Esophagus squamous epithelium (tissue), 5 donors: ENCODE measurements at regions not wholly inside any gene's neighbourhood (a gene's known extent, or its start where the extent isn't known, plus 50 kb on each side); places are given as distances from the start of the nearest gene placed in this dataset.

ENCODE experiments used
- DNase-seq: peaks from one replicate; lab custom pipeline; 2025; lab: John Stamatoyannopoulos, UW
- H3K27ac ChIP-seq, 4 donors: fragments of 200-600 bp; sonication (generic); one replicate each; pipeline ENCODE4 v1.5.1; 2016 to 2019; ENCODE audit warnings: mild to moderate bottlenecking in 1 of 4
- H3K27me3 ChIP-seq, 4 donors: fragments of 200-600 bp; sonication (generic); 1 replicate in 3 of 4; 2 replicates in 1 of 4; pipeline versions ENCODE4 v1.5.1 to v1.6.0; 2017 to 2021; ENCODE audit warnings: antibody characterized with exemption in 1 of 4
- H3K36me3 ChIP-seq, 3 donors: fragments of 200-600 bp; sonication (generic); one replicate each; pipeline ENCODE4 v1.5.1; 2016 to 2019
- H3K4me1 ChIP-seq, 3 donors: fragments of 200-600 bp; sonication (generic); one replicate each; pipeline ENCODE4 v1.5.1; 2017 to 2019
- H3K4me3 ChIP-seq, 4 donors: fragments of 200-600 bp; sonication (generic); 1 replicate in 3 of 4; 2 replicates in 1 of 4; pipeline ENCODE4 v1.5.1; 2016 to 2019; ENCODE audit warnings: mild to moderate bottlenecking in 2 of 4, moderate library complexity in 1 of 4
- H3K9me3 ChIP-seq, 3 donors: fragments of 200-600 bp; sonication (generic); one replicate each; pipeline ENCODE4 v1.5.1; 2016 to 2019
- POLR2A ChIP-seq, 4 donors: fragments of 450-650 bp; IDR thresholded peaks; one replicate each; pipeline ENCODE4 v1.6.1; 2017; ENCODE audit warnings: antibody characterized with exemption in 4 of 4, mild to moderate bottlenecking in 4 of 4, moderate library complexity in 3 of 4
- WGBS, 2 donors: methylation state at CpG; one replicate each; pipeline ENCODE4 v1.1.5; 2018; 5-methylcytosine and 5-hydroxymethylcytosine counted together
- intact Hi-C: fragments of 100-400 bp; cut with DNase I; formaldehyde crosslinking; loops from one replicate; pipeline ENCODE4 v1.15.0; 2022
- TF ChIP-seq, protein P1 (sequence below), 6 experiments: fragments of 450-650 bp in 4 of 6; fragments of 200-600 bp in 2 of 6; sonication (generic) in 2 of 6; IDR thresholded peaks; one replicate each; pipeline ENCODE4 v1.5.1; 2016 to 2019; ENCODE audit warnings: antibody characterized with exemption in 6 of 6, mild to moderate bottlenecking in 4 of 6, moderate library complexity in 4 of 6
- donor health status: DM: yes; HTN: yes; CAD: no.

DNA sequence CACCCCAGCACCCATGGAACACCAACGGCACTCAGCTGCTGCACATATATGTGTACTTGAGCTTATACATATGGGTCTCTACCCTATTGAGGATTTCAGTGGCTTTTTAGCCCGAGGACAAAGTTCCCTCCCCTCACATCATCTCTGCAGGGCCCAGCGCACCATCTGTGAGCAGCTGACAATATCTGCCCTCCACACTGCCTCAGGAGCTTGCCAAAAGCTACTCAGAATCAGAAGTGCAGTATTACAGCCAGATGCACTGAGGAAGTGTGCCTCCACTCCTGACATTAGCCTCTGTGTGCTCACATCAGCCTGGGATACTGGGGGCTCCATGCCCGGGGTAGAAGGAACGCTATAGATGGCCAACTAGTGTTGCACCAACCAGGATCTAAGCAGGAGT is 903.9 kb downstream of the UQCRFS1 start:
- TF ChIP-seq, protein P1, sequence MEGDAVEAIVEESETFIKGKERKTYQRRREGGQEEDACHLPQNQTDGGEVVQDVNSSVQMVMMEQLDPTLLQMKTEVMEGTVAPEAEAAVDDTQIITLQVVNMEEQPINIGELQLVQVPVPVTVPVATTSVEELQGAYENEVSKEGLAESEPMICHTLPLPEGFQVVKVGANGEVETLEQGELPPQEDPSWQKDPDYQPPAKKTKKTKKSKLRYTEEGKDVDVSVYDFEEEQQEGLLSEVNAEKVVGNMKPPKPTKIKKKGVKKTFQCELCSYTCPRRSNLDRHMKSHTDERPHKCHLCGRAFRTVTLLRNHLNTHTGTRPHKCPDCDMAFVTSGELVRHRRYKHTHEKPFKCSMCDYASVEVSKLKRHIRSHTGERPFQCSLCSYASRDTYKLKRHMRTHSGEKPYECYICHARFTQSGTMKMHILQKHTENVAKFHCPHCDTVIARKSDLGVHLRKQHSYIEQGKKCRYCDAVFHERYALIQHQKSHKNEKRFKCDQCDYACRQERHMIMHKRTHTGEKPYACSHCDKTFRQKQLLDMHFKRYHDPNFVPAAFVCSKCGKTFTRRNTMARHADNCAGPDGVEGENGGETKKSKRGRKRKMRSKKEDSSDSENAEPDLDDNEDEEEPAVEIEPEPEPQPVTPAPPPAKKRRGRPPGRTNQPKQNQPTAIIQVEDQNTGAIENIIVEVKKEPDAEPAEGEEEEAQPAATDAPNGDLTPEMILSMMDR (IDR thresholded peaks at IDR 0.05): no peak
- no peak for TF ChIP-seq POLR2A (IDR thresholded peaks at IDR 0.05)
- DNase-seq: no peak
- Histone ChIP-seq H3K4me1 (peaks cover 0 to under 1% (median 0%) of the 10 kb centered on the region in 3 donors), H3K27me3 (no peaks in the 10 kb centered on the region), H3K27ac (no peak overlapping the region), H3K4me3 (no peak overlapping the region), H3K9me3 (peaks cover 0 to 5% (median 0%) of the 10 kb centered on the region in 3 donors), H3K36me3 (no peaks in the 10 kb centered on the region)
- WGBS, 2 donors: 57 to 70% methylated on average over 2 to 5 of the region's 5 CpGs
- intact Hi-C loops: no loop called here

DNA sequence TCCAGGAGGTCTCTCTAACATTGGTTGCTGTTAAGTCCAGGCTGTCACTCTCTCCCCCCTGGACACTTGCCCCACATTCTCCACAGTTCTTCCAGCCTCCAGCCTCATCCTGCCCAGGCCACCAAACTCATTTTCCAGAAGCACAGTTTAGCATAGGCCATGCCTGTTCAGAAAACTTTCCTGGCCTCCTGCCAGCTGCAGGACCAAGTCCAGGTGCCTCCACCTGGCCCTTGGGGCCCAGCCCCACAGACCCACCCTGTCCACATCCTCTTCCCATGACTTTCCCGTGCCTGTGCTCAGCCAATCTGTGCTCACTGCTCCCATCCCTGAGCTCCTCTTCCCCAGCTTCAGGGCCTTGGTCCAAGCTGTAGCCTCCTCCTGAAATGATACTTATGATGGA is 905.0 kb downstream of the UQCRFS1 start:
- 27 to 57% methylated on average over 1 of the region's 1 CpG for WGBS, 2 donors
- DNase-seq: no peak
- Histone ChIP-seq H3K36me3 (no peaks in the 10 kb centered on the region), H3K9me3 (peaks cover 0 to 5% (median 0%) of the 10 kb centered on the region in 3 donors), H3K4me3 (no peak overlapping the region), H3K27ac (no peak overlapping the region), H3K4me1 (no peaks in the 10 kb centered on the region), H3K27me3 (no peaks in the 10 kb centered on the region)
- intact Hi-C loops: no loop called here
- TF ChIP-seq, protein P1 (IDR thresholded peaks at IDR 0.05): no peak
- no peak for TF ChIP-seq POLR2A (IDR thresholded peaks at IDR 0.05)

DNA sequence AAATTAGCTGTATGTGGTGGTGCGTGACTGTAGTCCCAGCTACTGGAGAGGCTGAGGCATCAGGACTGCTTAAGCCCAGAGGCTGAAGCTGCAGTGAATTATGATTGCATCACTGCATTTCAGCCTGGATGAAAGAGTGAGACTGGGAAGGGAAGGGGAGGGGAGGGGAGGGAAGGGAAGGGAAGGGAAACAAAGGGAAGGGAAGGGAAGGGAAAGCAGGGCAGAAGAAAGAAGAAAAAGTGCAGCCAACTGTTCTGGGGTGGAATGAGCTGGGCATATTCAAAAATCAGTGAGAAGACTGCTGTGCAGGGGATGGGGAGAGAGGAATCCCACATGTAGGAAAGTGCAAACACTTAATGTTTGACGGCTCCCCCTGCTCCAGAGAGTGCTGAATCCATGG is 905.5 kb downstream of the UQCRFS1 start:
- Histone ChIP-seq H3K27ac (no peak overlapping the region), H3K4me1 (no peaks in the 10 kb centered on the region), H3K4me3 (no peak overlapping the region), H3K9me3 (peaks cover 0 to 5% (median 0%) of the 10 kb centered on the region in 3 donors), H3K27me3 (no peaks in the 10 kb centered on the region), H3K36me3 (no peaks in the 10 kb centered on the region)
- 49 to 58% methylated on average over 2 of the region's 2 CpGs for WGBS, 2 donors
- no peak for DNase-seq
- TF ChIP-seq, protein P1 (IDR thresholded peaks at IDR 0.05): no peak
- TF ChIP-seq POLR2A (IDR thresholded peaks at IDR 0.05): no peak
- intact Hi-C loops: no loop called here

DNA sequence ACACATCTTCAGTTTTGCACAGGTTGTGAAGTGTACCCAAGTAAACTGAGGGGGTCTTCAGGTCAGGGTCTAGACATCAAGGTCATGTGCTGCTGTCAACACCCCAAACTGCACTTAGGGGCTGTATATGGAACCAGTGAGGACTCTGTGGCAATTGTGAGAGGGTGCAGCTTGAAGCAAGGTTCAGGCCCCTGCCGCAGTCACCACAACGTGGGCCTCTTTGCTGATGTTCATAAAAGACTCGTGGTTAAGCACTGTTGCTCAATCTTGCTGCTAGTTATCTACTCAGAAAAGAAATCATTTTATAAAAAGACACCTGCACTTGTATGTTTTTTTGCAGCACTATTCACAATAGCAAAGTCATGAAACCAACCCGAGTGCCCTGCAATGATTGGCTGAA is 907.4 kb downstream of the UQCRFS1 start:
- Histone ChIP-seq H3K4me1 (no peaks in the 10 kb centered on the region), H3K4me3 (no peak overlapping the region), H3K36me3 (no peaks in the 10 kb centered on the region), H3K27me3 (no peaks in the 10 kb centered on the region), H3K9me3 (peaks cover 0 to 12% (median 0%) of the 10 kb centered on the region in 3 donors), H3K27ac (no peak overlapping the region)
- WGBS, 2 donors: 63 to 64% methylated on average over 4 of the region's 4 CpGs
- TF ChIP-seq, protein P1 (IDR thresholded peaks at IDR 0.05): no peak
- TF ChIP-seq POLR2A (IDR thresholded peaks at IDR 0.05): no peak
- intact Hi-C loops: no loop called here
- DNase-seq: no peak

DNA sequence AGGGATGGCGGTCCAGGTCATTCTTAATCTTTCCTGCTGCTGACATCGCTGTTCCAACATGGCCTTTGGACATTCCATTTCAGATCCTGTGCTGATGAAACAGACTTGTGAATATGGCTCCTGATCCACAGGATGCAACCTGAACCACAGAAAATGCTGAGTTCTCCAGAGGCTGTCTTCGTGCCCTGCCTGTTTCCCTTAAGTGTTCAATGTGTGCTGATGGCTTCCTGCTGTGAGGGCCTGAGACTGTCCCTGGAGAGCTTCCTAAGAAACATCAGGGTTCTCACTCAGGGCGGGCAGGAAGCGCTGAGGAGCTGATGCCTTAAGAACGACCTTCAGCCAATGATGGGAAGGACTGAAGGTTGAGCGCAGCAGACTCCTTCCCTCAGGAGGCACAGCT is 909.4 kb downstream of the UQCRFS1 start:
- 55 to 70% methylated on average over 5 of the region's 7 CpGs for WGBS, 2 donors
- no peaks in the 10 kb centered on the region for H3K36me3 ChIP-seq
- no peaks in the 10 kb centered on the region for H3K27me3 ChIP-seq
- H3K4me3 ChIP-seq: no peak overlapping the region
- no peaks in the 10 kb centered on the region for H3K4me1 ChIP-seq
- no peak overlapping the region for H3K27ac ChIP-seq
- TF ChIP-seq, protein P1 (IDR thresholded peaks at IDR 0.05): no peak
- no peak for TF ChIP-seq POLR2A (IDR thresholded peaks at IDR 0.05)
- DNase-seq: no peak
- intact Hi-C loops: no loop called here
- H3K9me3 ChIP-seq: peaks cover 0 to 12% (median 5%) of the 10 kb centered on the region in 3 donors
